ENCODE measurements at regions not wholly inside any gene's neighbourhood (a gene's known extent, or its start where the extent isn't known, plus 50 kb on each side); places are given as distances from the start of the nearest gene placed in this dataset.

GRCh38 chr9:17846948-17847655 is 268.2 kb downstream of the SH3GL2 start:
- Histone ChIP-seq H3K27me3 (ENCODE audit: insufficient read depth, poor library complexity, severe bottlenecking) (no peaks in the 10 kb centered on the region), H3K36me3 (ENCODE audit: low read depth) (no peaks in the 10 kb centered on the region), H3K27ac (ENCODE audit: poor library complexity, severe bottlenecking) (no peak overlapping the region), H3K9me3 (ENCODE audit: severe bottlenecking) (no peaks in the 10 kb centered on the region), H3K4me1 (ENCODE audit: insufficient read depth, poor library complexity, severe bottlenecking) (no peaks in the 10 kb centered on the region), H3K4me3 (ENCODE audit: severe bottlenecking) (no peak overlapping the region)
- ATAC-seq (ENCODE audit: low read depth) (no peak), DNase-seq (ENCODE audit: low spot score) (no peak)
- no peak for TF ChIP-seq CTCF (IDR thresholded peaks at IDR 0.05; ENCODE audit: poor library complexity, severe bottlenecking)

GRCh38 chr9:17847908-17848307 is 269.0 kb downstream of the SH3GL2 start:
- no peak overlapping the region for H3K27ac ChIP-seq (ENCODE audit: poor library complexity, severe bottlenecking)
- ATAC-seq (ENCODE audit: low read depth) = no peak
- no peaks in the 10 kb centered on the region for H3K4me1 ChIP-seq (ENCODE audit: insufficient read depth, poor library complexity, severe bottlenecking)

GRCh38 chr9:17852108-17852507 is 273.2 kb downstream of the SH3GL2 start:
- DNase-seq (ENCODE audit: low spot score) (no peak), ATAC-seq (ENCODE audit: low read depth) (no peak)
- H3K4me3 ChIP-seq (ENCODE audit: severe bottlenecking) = no peak overlapping the region
- H3K27me3 ChIP-seq (ENCODE audit: insufficient read depth, poor library complexity, severe bottlenecking) = no peaks in the 10 kb centered on the region
- H3K9me3 ChIP-seq (ENCODE audit: severe bottlenecking) = no peaks in the 10 kb centered on the region
- H3K36me3 ChIP-seq (ENCODE audit: low read depth) = no peaks in the 10 kb centered on the region
- TF ChIP-seq CTCF (IDR thresholded peaks at IDR 0.05; ENCODE audit: poor library complexity, severe bottlenecking) = no peak
- H3K4me1 ChIP-seq (ENCODE audit: insufficient read depth, poor library complexity, severe bottlenecking) = no peaks in the 10 kb centered on the region
- H3K27ac ChIP-seq (ENCODE audit: poor library complexity, severe bottlenecking) = no peak overlapping the region

More at GRCh38 chr9:17847908-17848307, 269.0 kb downstream of the SH3GL2 start:
- no peaks in the 10 kb centered on the region for H3K9me3 ChIP-seq (ENCODE audit: severe bottlenecking)
- H3K27me3 ChIP-seq (ENCODE audit: insufficient read depth, poor library complexity, severe bottlenecking) = no peaks in the 10 kb centered on the region
- no peak for TF ChIP-seq CTCF (IDR thresholded peaks at IDR 0.05; ENCODE audit: poor library complexity, severe bottlenecking)
- no peak overlapping the region for H3K4me3 ChIP-seq (ENCODE audit: severe bottlenecking)
- H3K36me3 ChIP-seq (ENCODE audit: low read depth) = no peaks in the 10 kb centered on the region
- no peak for DNase-seq (ENCODE audit: low spot score)

- Histone ChIP-seq H3K27ac (ENCODE audit: poor library complexity, severe bottlenecking) (no peak overlapping the region), H3K9me3 (ENCODE audit: severe bottlenecking) (no peaks in the 10 kb centered on the region), H3K27me3 (ENCODE audit: insufficient read depth, poor library complexity, severe bottlenecking) (no peaks in the 10 kb centered on the region), H3K4me3 (ENCODE audit: severe bottlenecking) (no peak overlapping the region), H3K36me3 (ENCODE audit: low read depth) (no peaks in the 10 kb centered on the region), H3K4me1 (ENCODE audit: insufficient read depth, poor library complexity, severe bottlenecking) (no peaks in the 10 kb centered on the region)
- DNase-seq (ENCODE audit: low spot score) = no peak
- no peak for ATAC-seq (ENCODE audit: low read depth)
- no peak for TF ChIP-seq CTCF (IDR thresholded peaks at IDR 0.05; ENCODE audit: poor library complexity, severe bottlenecking)
Observed at GRCh38 chr9:17854487-17854886, 275.6 kb downstream of the SH3GL2 start.

- Histone ChIP-seq H3K9me3 (ENCODE audit: severe bottlenecking) (no peaks in the 10 kb centered on the region), H3K4me1 (ENCODE audit: insufficient read depth, poor library complexity, severe bottlenecking) (no peaks in the 10 kb centered on the region), H3K27ac (ENCODE audit: poor library complexity, severe bottlenecking) (no peak overlapping the region), H3K27me3 (ENCODE audit: insufficient read depth, poor library complexity, severe bottlenecking) (no peaks in the 10 kb centered on the region), H3K4me3 (ENCODE audit: severe bottlenecking) (no peak overlapping the region), H3K36me3 (ENCODE audit: low read depth) (no peaks in the 10 kb centered on the region)
- ATAC-seq (ENCODE audit: low read depth) (no peak), DNase-seq (ENCODE audit: low spot score) (no peak)
- no peak for TF ChIP-seq CTCF (IDR thresholded peaks at IDR 0.05; ENCODE audit: poor library complexity, severe bottlenecking)
Observed at GRCh38 chr9:17856995-17857394, 278.1 kb downstream of the SH3GL2 start.

All from RWPE2 (cell line).